Keratinocyte (primary cell): ENCODE measurements at regions not wholly inside any gene's neighbourhood (a gene's known extent, or its start where the extent isn't known, plus 50 kb on each side); places are given as distances from the start of the nearest gene placed in this dataset.

Experiments used
- DNase-seq: peaks from one replicate; pipeline ENCODE4 v3.0.0-alpha.2; 2011; ENCODE audit warnings: low read depth, missing footprints, low spot score
- FAIRE-seq: peaks from 2 replicates; lab custom pipeline; 2011; peaks lifted over from hg19 to GRCh38; lab: Jason Lieb, UNC
- H2AFZ ChIP-seq: 2 replicates; pipeline ENCODE4 v1.6.0; 2012; ENCODE audit warnings: low read length, control low read depth, inconsistent platforms; ENCODE audit not compliant: control insufficient read depth
- H3K27ac ChIP-seq: 2 replicates; pipeline ENCODE4 v1.5.1; 2011; ENCODE audit warnings: low read length; ENCODE audit not compliant: control insufficient read depth, insufficient read depth
- H3K27me3 ChIP-seq: 3 replicates; pipeline ENCODE4 v1.6.0; 2011; ENCODE audit warnings: low read length; ENCODE audit not compliant: control insufficient read depth, insufficient read depth; ENCODE audit errors: extremely low read depth
- H3K36me3 ChIP-seq, 2 experiments: 2 replicates in 1 of 2; 3 replicates in 1 of 2; pipeline ENCODE4 v1.5.1; 2011; ENCODE audit warnings: low read length in 2 of 2, mild to moderate bottlenecking in 1 of 2; ENCODE audit not compliant: control insufficient read depth in 2 of 2, insufficient read depth in 2 of 2; ENCODE audit errors: extremely low read depth in 1 of 2
- H3K4me1 ChIP-seq: 3 replicates; pipeline ENCODE4 v1.5.1; 2011; ENCODE audit warnings: low read length; ENCODE audit not compliant: control insufficient read depth, insufficient read depth; ENCODE audit errors: extremely low read depth
- H3K4me2 ChIP-seq: 3 replicates; pipeline ENCODE4 v1.6.0; 2011; ENCODE audit warnings: low read depth, low read length; ENCODE audit not compliant: control insufficient read depth, insufficient read depth; ENCODE audit errors: extremely low read depth
- H3K4me3 ChIP-seq, 3 experiments: fragments of 200-600 bp in 1 of 3; sonication (generic) in 1 of 3; 2 replicates in 2 of 3; 3 replicates in 1 of 3; pipeline ENCODE4 v1.5.1; 2011 to 2016; ENCODE audit warnings: low read length in 3 of 3, mild to moderate bottlenecking in 3 of 3, control low read depth in 2 of 3, inconsistent platforms in 1 of 3, low read depth in 1 of 3, mixed read lengths in 1 of 3, mixed run types in 1 of 3, moderate library complexity in 1 of 3; ENCODE audit not compliant: control insufficient read depth in 2 of 3, insufficient read depth in 2 of 3; ENCODE audit errors: extremely low read depth in 1 of 3
- H3K79me2 ChIP-seq: 2 replicates; pipeline ENCODE4 v1.6.0; 2012; ENCODE audit warnings: low read length; ENCODE audit not compliant: control insufficient read depth, insufficient read depth
- H3K9ac ChIP-seq: 3 replicates; pipeline ENCODE4 v1.6.0; 2011; ENCODE audit warnings: low read length; ENCODE audit not compliant: control insufficient read depth, insufficient read depth; ENCODE audit errors: extremely low read depth
- H3K9me1 ChIP-seq: 3 replicates; pipeline ENCODE4 v1.6.0; 2011; ENCODE audit warnings: low read length; ENCODE audit not compliant: control insufficient read depth, insufficient read depth; ENCODE audit errors: extremely low read depth
- H3K9me3 ChIP-seq: 2 replicates; pipeline ENCODE4 v1.5.1; 2012; ENCODE audit warnings: low read depth, low read length; ENCODE audit not compliant: control insufficient read depth
- H4K20me1 ChIP-seq: 3 replicates; pipeline ENCODE4 v1.6.0; 2011; ENCODE audit warnings: low read length; ENCODE audit not compliant: control insufficient read depth, insufficient read depth; ENCODE audit errors: extremely low read depth
- EZH2 ChIP-seq: IDR thresholded peaks from one replicate; pipeline ENCODE4 v1.6.1; 2012; ENCODE audit warnings: inconsistent platforms, mild to moderate bottlenecking, low read length, moderate library complexity
- dilution Hi-C: fragments of 300-500 bp; cut with MboI; formaldehyde crosslinking; loops from one replicate; pipeline ENCODE4 v1.7.0; 2020; ENCODE audit warnings: low sequenced_read_pairs; ENCODE audit not compliant: extremely low pct_ligation_motif_present
- TF ChIP-seq, protein P1 (sequence below), 3 experiments: IDR thresholded peaks in 1 of 3; conservative IDR thresholded peaks in 1 of 3; optimal IDR thresholded peaks in 1 of 3; 2 replicates in 2 of 3; 3 replicates in 1 of 3; pipeline versions ENCODE3 to v1.5.1; 2011; ENCODE audit warnings: low read length in 3 of 3, mild to moderate bottlenecking in 3 of 3, moderate library complexity in 2 of 3, control low read depth in 1 of 3, inconsistent platforms in 1 of 3; ENCODE audit not compliant: insufficient read depth in 2 of 3; ENCODE audit errors: extremely low read depth in 1 of 3

DNA sequence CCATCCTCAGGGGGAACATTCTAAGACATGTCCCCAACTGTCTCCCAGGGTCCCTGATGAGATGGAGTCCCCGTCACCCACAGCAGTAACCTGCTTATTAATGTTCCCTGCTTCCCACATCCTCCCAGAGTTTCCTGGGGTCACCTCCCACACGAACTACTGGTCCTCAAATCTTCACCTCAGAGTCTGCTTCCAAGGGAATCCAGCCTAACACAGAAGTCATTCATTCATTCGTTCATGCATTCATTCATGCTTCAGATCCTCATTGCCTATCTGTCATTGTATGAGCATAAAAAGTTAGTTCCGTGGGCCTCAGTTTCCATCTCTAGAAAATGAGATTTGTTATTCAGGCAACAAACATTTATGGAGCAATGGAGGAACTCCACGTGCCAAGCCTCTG lies 516.2 kb downstream of the SHQ1 start:
- TF ChIP-seq EZH2, result no peak
- TF ChIP-seq, protein P1, sequence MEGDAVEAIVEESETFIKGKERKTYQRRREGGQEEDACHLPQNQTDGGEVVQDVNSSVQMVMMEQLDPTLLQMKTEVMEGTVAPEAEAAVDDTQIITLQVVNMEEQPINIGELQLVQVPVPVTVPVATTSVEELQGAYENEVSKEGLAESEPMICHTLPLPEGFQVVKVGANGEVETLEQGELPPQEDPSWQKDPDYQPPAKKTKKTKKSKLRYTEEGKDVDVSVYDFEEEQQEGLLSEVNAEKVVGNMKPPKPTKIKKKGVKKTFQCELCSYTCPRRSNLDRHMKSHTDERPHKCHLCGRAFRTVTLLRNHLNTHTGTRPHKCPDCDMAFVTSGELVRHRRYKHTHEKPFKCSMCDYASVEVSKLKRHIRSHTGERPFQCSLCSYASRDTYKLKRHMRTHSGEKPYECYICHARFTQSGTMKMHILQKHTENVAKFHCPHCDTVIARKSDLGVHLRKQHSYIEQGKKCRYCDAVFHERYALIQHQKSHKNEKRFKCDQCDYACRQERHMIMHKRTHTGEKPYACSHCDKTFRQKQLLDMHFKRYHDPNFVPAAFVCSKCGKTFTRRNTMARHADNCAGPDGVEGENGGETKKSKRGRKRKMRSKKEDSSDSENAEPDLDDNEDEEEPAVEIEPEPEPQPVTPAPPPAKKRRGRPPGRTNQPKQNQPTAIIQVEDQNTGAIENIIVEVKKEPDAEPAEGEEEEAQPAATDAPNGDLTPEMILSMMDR (optimal IDR thresholded peaks at IDR 0.05 in 1 of 3, IDR thresholded peaks at IDR 0.05 in 1 of 3, conservative IDR thresholded peaks at IDR 0.05 in 1 of 3; ENCODE audit: extremely low read depth in 1 of 3, insufficient read depth in 2 of 3, low read length in 3 of 3), result no peak
- H3K79me2 ChIP-seq, result no peaks in the 10 kb centered on the region
- no peak overlapping the region for H3K4me3 ChIP-seq
- no peak overlapping the region for H3K27ac ChIP-seq
- H3K9me3 ChIP-seq, result no peaks in the 10 kb centered on the region
- dilution Hi-C loops, result no loop called here
- no peak for DNase-seq
- H4K20me1 ChIP-seq, result no peaks in the 10 kb centered on the region
- no peak for FAIRE-seq
- H2AFZ ChIP-seq, result no peak overlapping the region
- peaks cover 4% of the 10 kb centered on the region for H3K27me3 ChIP-seq
- H3K9ac ChIP-seq, result no peak overlapping the region
- H3K9me1 ChIP-seq, result no peaks in the 10 kb centered on the region
- no peak overlapping the region for H3K4me2 ChIP-seq
- H3K4me1 ChIP-seq, result peaks cover 4% of the 10 kb centered on the region
- H3K36me3 ChIP-seq, result no peaks in the 10 kb centered on the region

DNA sequence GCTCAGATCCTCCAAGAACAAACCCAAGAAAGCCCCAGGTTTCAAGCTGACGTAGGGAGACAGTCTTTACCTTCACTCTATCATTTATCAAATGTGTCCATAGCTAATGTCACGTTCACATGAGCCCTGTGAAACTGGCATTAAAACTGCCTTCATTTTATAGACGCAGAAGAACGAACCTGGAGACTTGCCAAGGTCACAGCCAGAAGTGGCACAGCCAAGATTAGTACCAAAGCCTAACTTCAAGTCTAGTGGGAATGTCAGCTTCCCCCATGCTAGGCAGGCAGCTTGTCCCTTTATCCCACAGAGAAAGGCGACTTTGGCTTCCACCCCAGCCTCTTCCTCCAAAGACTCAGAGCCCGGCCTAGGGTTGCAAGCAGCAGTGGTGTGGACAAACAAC lies 517.2 kb downstream of the SHQ1 start:
- H3K4me2 ChIP-seq, result no peak overlapping the region
- no peaks in the 10 kb centered on the region for H4K20me1 ChIP-seq
- no peak for TF ChIP-seq EZH2
- TF ChIP-seq, protein P1 (optimal IDR thresholded peaks at IDR 0.05 in 1 of 3, IDR thresholded peaks at IDR 0.05 in 1 of 3, conservative IDR thresholded peaks at IDR 0.05 in 1 of 3; ENCODE audit: extremely low read depth in 1 of 3, insufficient read depth in 2 of 3, low read length in 3 of 3), result no peak
- no peak for DNase-seq
- H3K36me3 ChIP-seq, result no peaks in the 10 kb centered on the region
- H3K9ac ChIP-seq, result no peak overlapping the region
- H3K9me1 ChIP-seq, result no peaks in the 10 kb centered on the region
- no peaks in the 10 kb centered on the region for H3K9me3 ChIP-seq
- H3K27me3 ChIP-seq, result peaks cover 4% of the 10 kb centered on the region
- no peaks in the 10 kb centered on the region for H3K79me2 ChIP-seq
- dilution Hi-C loops, result no loop called here
- H3K4me3 ChIP-seq, result no peak overlapping the region
- H2AFZ ChIP-seq, result no peak overlapping the region
- H3K27ac ChIP-seq, result no peak overlapping the region
- no peak for FAIRE-seq
- H3K4me1 ChIP-seq, result no peaks in the 10 kb centered on the region
